K562 (cell line): ENCODE measurements at regions not wholly inside any gene's neighbourhood (a gene's known extent, or its start where the extent isn't known, plus 50 kb on each side); places are given as distances from the start of the nearest gene placed in this dataset.

Source experiments
- ARID1B ChIP-seq: fragments of 450-650 bp; IDR thresholded peaks from 2 replicates; pipeline ENCODE4 v1.6.1; 2016; ENCODE audit warnings: antibody characterized with exemption, mild to moderate bottlenecking, inconsistent platforms
- ATF4 ChIP-seq: fragments of 450-650 bp; formaldehyde crosslinking; IDR thresholded peaks from 2 replicates; pipeline ENCODE4 v1.4.0; 2022; ENCODE audit warnings: mild to moderate bottlenecking, moderate library complexity
- ATF7 ChIP-seq: fragments of 450-650 bp; IDR thresholded peaks from 2 replicates; pipeline ENCODE4 v1.7.1; 2014; ENCODE audit warnings: mild to moderate bottlenecking, moderate library complexity
- CBX2 ChIP-seq: fragments of 200-600 bp; sonication (generic); IDR thresholded peaks from one replicate; pipeline ENCODE4 v1.6.1; 2012; ENCODE audit warnings: mild to moderate bottlenecking, low read length, inconsistent platforms; ENCODE audit not compliant: insufficient read depth, poor library complexity, severe bottlenecking
- CXXC5 ChIP-seq: fragments of 250-450 bp; sonication (Bioruptor Pico); IDR thresholded peaks from 2 replicates; pipeline ENCODE4 v1.8.0; 2022; ENCODE audit warnings: inconsistent platforms, mild to moderate bottlenecking, moderate library complexity
- DIDO1 ChIP-seq: fragments of 450-650 bp; IDR thresholded peaks from 2 replicates; pipeline ENCODE4 v1.6.1; 2016; ENCODE audit warnings: low read depth, missing biosample characterization, missing genetic modification characterization
- EP300 ChIP-seq: IDR thresholded peaks from 2 replicates; pipeline ENCODE4 v1.6.1; 2012; ENCODE audit warnings: low read length, improper control_type of control experiment
- ERF ChIP-seq: fragments of 450-650 bp; formaldehyde crosslinking; IDR thresholded peaks from 2 replicates; pipeline ENCODE4 v1.4.0; 2020; ENCODE audit warnings: mild to moderate bottlenecking, mixed read lengths
- ETS2 ChIP-seq: IDR thresholded peaks from 2 replicates; pipeline ENCODE4 v1.6.1; 2016; ENCODE audit warnings: borderline replicate concordance, missing genetic modification characterization, mild to moderate bottlenecking, moderate library complexity, missing compliant biosample characterization; ENCODE audit not compliant: poor library complexity, severe bottlenecking
- MAFG ChIP-seq: fragments of 450-650 bp; conservative IDR thresholded peaks from 2 replicates; pipeline ENCODE4 v1.6.1; 2016; ENCODE audit warnings: missing genetic modification characterization, missing compliant biosample characterization
- NFE2L1 ChIP-seq: fragments of 450-650 bp; IDR thresholded peaks from 2 replicates; pipeline ENCODE4 v1.6.1; 2016; ENCODE audit warnings: missing genetic modification characterization, low read depth, mild to moderate bottlenecking, missing compliant biosample characterization, moderate library complexity, borderline replicate concordance
- OTX1 ChIP-seq: fragments of 450-650 bp; formaldehyde crosslinking; IDR thresholded peaks from 2 replicates; pipeline ENCODE4 v1.4.0; 2022; ENCODE audit warnings: mild to moderate bottlenecking
- PRDM10 ChIP-seq: fragments of 450-650 bp; IDR thresholded peaks from 2 replicates; pipeline ENCODE4 v1.6.1; 2018; ENCODE audit not compliant: partially characterized antibody
- SMAD2 ChIP-seq: fragments of 150-350 bp; IDR thresholded peaks from 2 replicates; pipeline ENCODE4 v1.6.1; 2014; ENCODE audit warnings: low read depth, mild to moderate bottlenecking, low read length
- SPI1 ChIP-seq: IDR thresholded peaks from 2 replicates; pipeline ENCODE4 v1.6.1; 2011; ENCODE audit warnings: low read depth, low read length, control low read depth, borderline replicate concordance
- TAF7 ChIP-seq: fragments of 450-650 bp; IDR thresholded peaks from 2 replicates; pipeline ENCODE4 v1.6.1; 2016; ENCODE audit warnings: missing genetic modification characterization, missing compliant biosample characterization
- XRCC5 ChIP-seq: fragments of 200-400 bp; formaldehyde crosslinking; IDR thresholded peaks from 2 replicates; pipeline ENCODE4 v1.6.1; 2017; ENCODE audit warnings: low read depth, mild to moderate bottlenecking, low read length
- ZFP30 ChIP-seq: fragments of 250-450 bp; sonication (Bioruptor Pico); IDR thresholded peaks from 2 replicates; pipeline ENCODE4 v1.8.0; 2022; ENCODE audit warnings: moderate library complexity, mild to moderate bottlenecking, inconsistent platforms, borderline replicate concordance
- ZNF518B ChIP-seq: fragments of 250-450 bp; sonication (Bioruptor Pico); IDR thresholded peaks from 2 replicates; pipeline ENCODE4 v1.5.0; 2021; ENCODE audit warnings: mild to moderate bottlenecking, moderate library complexity
- ZNF561 ChIP-seq: fragments of 450-650 bp; formaldehyde crosslinking; conservative IDR thresholded peaks from 2 replicates; pipeline ENCODE4 v1.4.0; 2020; ENCODE audit warnings: mild to moderate bottlenecking, moderate library complexity
- ZNF583 ChIP-seq: fragments of 250-450 bp; sonication (Bioruptor Pico); IDR thresholded peaks from 2 replicates; pipeline ENCODE4 v1.4.0; 2020
- ZNF699 ChIP-seq: fragments of 250-450 bp; sonication (Bioruptor Pico); IDR thresholded peaks from 2 replicates; pipeline ENCODE4 v1.8.0; 2021; ENCODE audit warnings: mild to moderate bottlenecking, moderate library complexity; ENCODE audit not compliant: insufficient replicate concordance

- TF ChIP-seq ATF4 (no peak), CBX2 (no peak), OTX1 (CRISPR knock-in tag) (no peak), ARID1B (peak; percentile 69), XRCC5 (no peak), ETS2 (tag) (no peak), MAFG (tag) (peak; percentile 95), ZNF699 (CRISPR knock-in tag) (no peak), SPI1 (no peak), DIDO1 (tag) (no peak), TAF7 (tag) (no peak), ZNF583 (CRISPR knock-in tag) (no peak), ATF7 (no peak), ZNF561 (CRISPR knock-in tag) (no peak), PRDM10 (no peak), ZNF518B (CRISPR knock-in tag) (no peak), NFE2L1 (tag) (peak; percentile 74), ZFP30 (CRISPR knock-in tag) (no peak), CXXC5 (CRISPR knock-in tag) (no peak), SMAD2 (no peak), ERF (CRISPR knock-in tag) (no peak), EP300 (peak; percentile 25; the same call in 1 of the 2 replicates)
Measured at GRCh38 chr3:152909180-152909883, 74.4 kb downstream of the P2RY1 start (continued).
